Astrocyte (in vitro differentiated cells and primary cell): ENCODE measurements at regions not wholly inside any gene's neighbourhood (a gene's known extent, or its start where the extent isn't known, plus 50 kb on each side); places are given as distances from the start of the nearest gene placed in this dataset.

Source experiments
- EZH2 ChIP-seq: IDR thresholded peaks from 2 replicates; pipeline ENCODE4 v1.6.1; 2012; ENCODE audit warnings: mild to moderate bottlenecking, low read length, inconsistent platforms; ENCODE audit not compliant: insufficient read depth
- TF ChIP-seq, protein P1 (sequence below): IDR thresholded peaks from 2 replicates; pipeline ENCODE4 v1.5.1; 2011; ENCODE audit warnings: low read depth, mild to moderate bottlenecking, inconsistent platforms, low read length, moderate library complexity; ENCODE audit not compliant: insufficient read depth

DNA sequence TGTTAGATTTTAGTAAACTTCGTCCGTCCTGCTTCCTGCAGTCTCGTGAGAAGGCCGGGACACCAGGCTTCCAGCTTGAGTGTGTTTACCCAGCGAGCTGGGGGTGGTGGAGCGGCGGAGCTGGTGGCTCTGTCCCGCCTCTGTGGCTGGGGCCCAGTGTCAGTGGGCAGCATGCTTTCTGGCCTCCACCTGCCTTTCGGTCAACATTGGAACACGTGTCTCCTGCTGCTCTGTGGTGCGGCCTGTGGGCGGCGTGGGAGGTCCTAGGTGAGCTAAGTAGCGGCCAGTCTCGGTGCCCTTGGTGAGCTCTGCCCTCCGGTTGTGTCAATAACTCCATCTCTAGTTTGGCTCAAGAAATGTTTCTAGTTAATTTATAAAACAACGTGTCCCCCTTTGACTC lies 125.9 kb downstream of the GADD45G start:
- TF ChIP-seq, protein P1, sequence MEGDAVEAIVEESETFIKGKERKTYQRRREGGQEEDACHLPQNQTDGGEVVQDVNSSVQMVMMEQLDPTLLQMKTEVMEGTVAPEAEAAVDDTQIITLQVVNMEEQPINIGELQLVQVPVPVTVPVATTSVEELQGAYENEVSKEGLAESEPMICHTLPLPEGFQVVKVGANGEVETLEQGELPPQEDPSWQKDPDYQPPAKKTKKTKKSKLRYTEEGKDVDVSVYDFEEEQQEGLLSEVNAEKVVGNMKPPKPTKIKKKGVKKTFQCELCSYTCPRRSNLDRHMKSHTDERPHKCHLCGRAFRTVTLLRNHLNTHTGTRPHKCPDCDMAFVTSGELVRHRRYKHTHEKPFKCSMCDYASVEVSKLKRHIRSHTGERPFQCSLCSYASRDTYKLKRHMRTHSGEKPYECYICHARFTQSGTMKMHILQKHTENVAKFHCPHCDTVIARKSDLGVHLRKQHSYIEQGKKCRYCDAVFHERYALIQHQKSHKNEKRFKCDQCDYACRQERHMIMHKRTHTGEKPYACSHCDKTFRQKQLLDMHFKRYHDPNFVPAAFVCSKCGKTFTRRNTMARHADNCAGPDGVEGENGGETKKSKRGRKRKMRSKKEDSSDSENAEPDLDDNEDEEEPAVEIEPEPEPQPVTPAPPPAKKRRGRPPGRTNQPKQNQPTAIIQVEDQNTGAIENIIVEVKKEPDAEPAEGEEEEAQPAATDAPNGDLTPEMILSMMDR: no peak
- TF ChIP-seq EZH2: no peak
